Suprapubic skin (tissue), 4 donors: ENCODE measurements at regions not wholly inside any gene's neighbourhood (a gene's known extent, or its start where the extent isn't known, plus 50 kb on each side); places are given as distances from the start of the nearest gene placed in this dataset.
"Not testable (repeated sequence)": the region's sequence is repeated elsewhere in the genome, so short reads cannot be mapped to it uniquely, and the experiment has no call there.

Experiments
- CTCF ChIP-seq, 2 donors: fragments of 200-600 bp in 1 of 2; fragments of 450-650 bp in 1 of 2; sonication (generic) in 1 of 2; IDR thresholded peaks; one replicate each; pipeline ENCODE4 v1.5.1; 2016 to 2019; ENCODE audit warnings: antibody characterized with exemption in 2 of 2, mild to moderate bottlenecking in 1 of 2, moderate library complexity in 1 of 2
- POLR2A ChIP-seq, 2 donors: fragments of 450-650 bp; IDR thresholded peaks; one replicate each; pipeline ENCODE4 v1.6.1; 2017; ENCODE audit warnings: antibody characterized with exemption in 2 of 2, mild to moderate bottlenecking in 2 of 2, moderate library complexity in 2 of 2
- POLR2AphosphoS5 ChIP-seq, 3 donors: sonication (generic); formaldehyde crosslinking; IDR thresholded peaks; one replicate each; pipeline ENCODE4 v1.6.1; 2017; ENCODE audit warnings: antibody characterized with exemption in 3 of 3

- not testable (repeated sequence) for TF ChIP-seq CTCF, POLR2A, POLR2AphosphoS5 (IDR thresholded peaks at IDR 0.05)
Observed at GRCh38 chr15:30500511-30500910, 51.3 kb upstream of the GOLGA8Q start.
